Lower leg skin (tissue), 4 donors: ENCODE measurements at regions not wholly inside any gene's neighbourhood (a gene's known extent, or its start where the extent isn't known, plus 50 kb on each side); places are given as distances from the start of the nearest gene placed in this dataset.

ENCODE experiments used
- DNase-seq, 2 donors: peaks; one replicate each; pipeline ENCODE4 v3.0.0-alpha.2; 2019; ENCODE audit warnings: low spot score in 2 of 2
- H3K4me3 ChIP-seq: fragments of 200-600 bp; sonication (generic); 2 replicates; pipeline ENCODE4 v1.5.1; 2017; ENCODE audit warnings: mild to moderate bottlenecking, low read depth; ENCODE audit not compliant: poor library complexity, severe bottlenecking
- POLR2A ChIP-seq, 2 donors: fragments of 450-650 bp; IDR thresholded peaks; one replicate each; pipeline ENCODE4 v1.6.1; 2016 to 2017; ENCODE audit warnings: antibody characterized with exemption in 2 of 2, mild to moderate bottlenecking in 1 of 2, moderate library complexity in 1 of 2
- WGBS, 2 donors: methylation state at CpG; one replicate each; pipeline ENCODE4 v1.1.5; 2018; 5-methylcytosine and 5-hydroxymethylcytosine counted together
- intact Hi-C: fragments of 100-400 bp; cut with DNase I; formaldehyde crosslinking; loops from one replicate; pipeline ENCODE4 v1.15.0; 2023; ENCODE audit warnings: low total_unique reads
- TF ChIP-seq, protein P1 (sequence below), 3 donors: fragments of 450-650 bp; IDR thresholded peaks; one replicate each; pipeline ENCODE4 v1.5.1; 2016; ENCODE audit warnings: antibody characterized with exemption in 3 of 3, mild to moderate bottlenecking in 3 of 3, moderate library complexity in 2 of 3

DNA sequence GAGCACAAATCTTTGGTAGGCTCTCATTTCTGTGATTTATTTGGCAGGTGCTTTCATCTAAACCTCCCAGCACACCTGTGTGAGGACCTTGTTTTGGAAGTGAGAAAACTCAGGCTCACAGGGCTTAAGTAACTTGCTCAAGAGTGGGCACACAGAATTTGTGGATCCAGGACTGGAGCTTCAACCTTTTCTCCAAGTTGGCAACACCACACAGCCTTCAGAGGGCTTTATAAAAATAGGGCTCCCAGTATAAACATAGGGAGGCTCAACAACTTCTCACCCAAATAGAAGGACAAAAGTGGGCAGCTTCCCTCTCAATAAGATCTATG lies 182.2 kb upstream of the NEBL start:
- no peak for DNase-seq
- TF ChIP-seq, protein P1, sequence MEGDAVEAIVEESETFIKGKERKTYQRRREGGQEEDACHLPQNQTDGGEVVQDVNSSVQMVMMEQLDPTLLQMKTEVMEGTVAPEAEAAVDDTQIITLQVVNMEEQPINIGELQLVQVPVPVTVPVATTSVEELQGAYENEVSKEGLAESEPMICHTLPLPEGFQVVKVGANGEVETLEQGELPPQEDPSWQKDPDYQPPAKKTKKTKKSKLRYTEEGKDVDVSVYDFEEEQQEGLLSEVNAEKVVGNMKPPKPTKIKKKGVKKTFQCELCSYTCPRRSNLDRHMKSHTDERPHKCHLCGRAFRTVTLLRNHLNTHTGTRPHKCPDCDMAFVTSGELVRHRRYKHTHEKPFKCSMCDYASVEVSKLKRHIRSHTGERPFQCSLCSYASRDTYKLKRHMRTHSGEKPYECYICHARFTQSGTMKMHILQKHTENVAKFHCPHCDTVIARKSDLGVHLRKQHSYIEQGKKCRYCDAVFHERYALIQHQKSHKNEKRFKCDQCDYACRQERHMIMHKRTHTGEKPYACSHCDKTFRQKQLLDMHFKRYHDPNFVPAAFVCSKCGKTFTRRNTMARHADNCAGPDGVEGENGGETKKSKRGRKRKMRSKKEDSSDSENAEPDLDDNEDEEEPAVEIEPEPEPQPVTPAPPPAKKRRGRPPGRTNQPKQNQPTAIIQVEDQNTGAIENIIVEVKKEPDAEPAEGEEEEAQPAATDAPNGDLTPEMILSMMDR (IDR thresholded peaks at IDR 0.05), result no peak
- TF ChIP-seq POLR2A (IDR thresholded peaks at IDR 0.05), result no peak
- H3K4me3 ChIP-seq, result no peak overlapping the region
- intact Hi-C loops, result loop anchor here (5.0 kb wide), 1 partner anchor 193 kb away; no protein-coding TSS in a partner anchor

DNA sequence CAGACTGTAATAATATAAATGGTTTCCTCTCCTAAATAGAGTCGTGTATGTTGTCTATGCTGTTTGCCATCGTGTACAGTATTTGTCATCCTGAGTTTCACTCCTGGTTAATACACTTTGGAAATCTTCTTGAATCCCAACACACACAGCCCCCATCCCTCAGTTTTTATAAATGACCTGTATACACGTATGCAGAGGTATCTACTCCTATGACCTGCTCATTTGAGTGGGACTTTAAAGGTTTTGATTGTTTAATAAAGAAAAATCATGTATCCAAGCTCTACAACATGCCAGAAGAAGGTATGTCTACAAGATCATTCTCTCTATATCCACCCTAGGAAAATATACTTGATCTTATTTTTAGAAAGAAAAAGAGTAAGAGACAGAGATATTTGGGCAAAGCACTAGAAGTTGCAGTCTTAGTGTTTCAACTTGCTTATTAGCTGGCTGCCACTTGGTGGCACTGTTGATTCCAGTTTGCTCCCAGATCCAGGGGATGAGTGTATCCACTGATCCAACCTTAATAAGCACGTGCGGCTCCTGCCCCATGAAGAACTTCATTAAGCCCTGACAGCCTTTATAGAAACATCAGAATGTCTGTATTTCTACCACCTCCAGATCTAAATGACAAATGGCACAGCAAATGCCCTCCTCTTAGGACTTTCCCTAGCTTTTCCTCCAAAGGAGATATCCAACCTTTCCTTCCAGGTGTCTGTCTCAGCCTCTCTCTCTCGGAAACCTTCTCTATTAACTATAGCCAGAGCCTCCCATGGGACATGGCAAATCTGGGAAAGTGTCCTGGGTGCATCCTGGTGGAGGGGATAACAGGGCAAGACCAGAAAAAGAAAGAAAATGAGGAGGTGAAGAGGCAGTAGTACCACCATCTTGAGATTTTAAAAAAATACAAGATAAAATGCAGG lies 181.6 kb upstream of the NEBL start:
- peak in 1 of 2 donors; percentile 60 for DNase-seq
- TF ChIP-seq POLR2A (IDR thresholded peaks at IDR 0.05), result no peak
- TF ChIP-seq, protein P1 (IDR thresholded peaks at IDR 0.05), result peak in 1 of 3 donors; percentile 49
- intact Hi-C loops, result loop anchor here (5.0 kb wide), 1 partner anchor 194 kb away; no protein-coding TSS in a partner anchor

DNA sequence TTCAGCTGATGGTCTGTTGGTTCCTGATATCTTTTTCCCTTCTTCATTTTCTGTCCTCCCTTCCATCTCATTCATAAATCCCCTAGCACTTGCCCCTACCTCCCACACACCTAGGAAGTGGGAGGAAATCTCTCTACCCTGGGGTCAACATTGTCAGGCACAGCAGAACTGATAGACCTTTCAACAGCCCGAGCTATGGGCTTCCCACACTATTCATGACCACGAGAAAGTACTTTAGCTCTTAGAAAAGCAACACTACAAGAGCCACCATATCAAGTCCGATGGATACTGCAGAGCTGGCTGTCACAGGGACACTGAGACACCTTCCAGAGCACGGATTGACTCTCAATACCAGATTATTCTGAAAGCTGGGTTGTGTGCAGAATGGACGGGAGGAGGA lies 180.6 kb upstream of the NEBL start:
- no peak for TF ChIP-seq POLR2A (IDR thresholded peaks at IDR 0.05)
- TF ChIP-seq, protein P1 (IDR thresholded peaks at IDR 0.05), result no peak
- intact Hi-C loops, result loop anchor here (5.0 kb wide), 1 partner anchor 195 kb away; no protein-coding TSS in a partner anchor
- DNase-seq, result no peak
- WGBS, 2 donors, result 73 to 78% methylated on average over 5 of the region's 5 CpGs
- no peak overlapping the region for H3K4me3 ChIP-seq

More for the DNA sequence above, 181.6 kb upstream of the NEBL start:
- WGBS, 2 donors, result 51 to 54% methylated on average over 6 of the region's 6 CpGs
- no peak overlapping the region for H3K4me3 ChIP-seq

DNA sequence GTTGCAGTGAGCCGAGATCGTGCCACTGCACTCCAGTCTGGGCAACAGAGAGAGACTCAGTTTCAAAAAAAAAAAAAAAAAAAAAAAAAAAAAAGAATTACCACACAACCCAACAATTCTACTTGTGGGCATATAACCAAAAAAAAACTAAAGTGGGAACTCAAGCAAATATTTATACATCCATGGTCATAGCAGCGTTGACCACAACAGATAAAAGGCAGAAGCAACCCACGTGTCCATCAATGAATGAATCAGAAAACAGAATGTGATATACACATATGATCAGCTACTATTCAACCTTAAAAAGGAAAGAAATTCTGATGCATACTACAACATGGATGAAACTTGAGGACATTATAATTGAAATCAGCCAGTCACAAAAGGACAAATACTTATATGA lies 179.3 kb upstream of the NEBL start:
- intact Hi-C loops, result loop anchor here (5.0 kb wide), 1 partner anchor 196 kb away; no protein-coding TSS in a partner anchor
- 83 to 90% methylated on average over 4 of the region's 4 CpGs for WGBS, 2 donors
- no peak overlapping the region for H3K4me3 ChIP-seq
- no peak for TF ChIP-seq POLR2A (IDR thresholded peaks at IDR 0.05)
- no peak for DNase-seq

DNA sequence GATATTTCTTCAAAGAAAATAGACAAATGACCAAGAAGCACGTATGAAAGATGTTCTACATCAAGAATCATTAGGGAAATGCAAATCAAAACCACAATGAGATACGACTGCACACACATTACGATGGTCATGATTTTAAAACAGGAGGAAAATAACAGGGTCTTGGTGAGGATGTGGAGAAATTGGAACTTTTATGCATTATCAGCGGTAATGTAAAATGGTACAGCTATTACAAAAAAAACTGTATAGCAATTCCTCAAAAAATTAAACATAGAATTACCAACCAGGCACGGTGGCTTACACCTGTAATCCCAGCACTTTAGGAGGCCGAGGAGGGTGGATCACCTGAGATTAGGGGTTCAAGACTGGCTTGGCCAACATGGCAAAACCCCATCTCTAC lies 178.8 kb upstream of the NEBL start:
- 89 to 90% methylated on average over 6 of the region's 6 CpGs for WGBS, 2 donors

More for the DNA sequence above, 178.8 kb upstream of the NEBL start:
- H3K4me3 ChIP-seq, result no peak overlapping the region
- no peak for DNase-seq
- intact Hi-C loops, result loop anchor here (5.0 kb wide), 1 partner anchor 196 kb away; no protein-coding TSS in a partner anchor
- TF ChIP-seq, protein P1 (IDR thresholded peaks at IDR 0.05), result no peak
- TF ChIP-seq POLR2A (IDR thresholded peaks at IDR 0.05), result no peak
